HEK293 (cell line): ENCODE measurements at regions not wholly inside any gene's neighbourhood (a gene's known extent, or its start where the extent isn't known, plus 50 kb on each side); places are given as distances from the start of the nearest gene placed in this dataset.

Experiments used
- CTCF ChIA-PET: fragments of 350-600 bp; formaldehyde crosslinking; extraction: SDS; loops from one replicate; lab custom pipeline; 2021; ENCODE audit warnings: antibody characterized with exemption; lab: Yijun Ruan, JAX
- POLR2A ChIA-PET: fragments of 300-600 bp; formaldehyde crosslinking; extraction: SDS; loops from one replicate; lab custom pipeline; 2020; ENCODE audit warnings: antibody characterized with exemption, inconsistent platforms; lab: Yijun Ruan, JAX
- H3K27ac ChIP-seq: fragments of 200-500 bp; sonication (Bioruptor generic); 2 replicates; pipeline ENCODE4 v1.5.1; 2014; ENCODE audit warnings: low read depth, low read length, control low read depth, inconsistent platforms; ENCODE audit errors: extremely low read depth
- H3K36me3 ChIP-seq, 2 experiments: fragments of 200-500 bp in 1 of 2; sonication (Bioruptor generic) in 1 of 2; 1 replicate in 1 of 2; 2 replicates in 1 of 2; pipeline ENCODE4 v1.5.1; 2014 to 2017; ENCODE audit warnings: inconsistent platforms in 2 of 2, low read length in 2 of 2; ENCODE audit not compliant: control insufficient read depth in 2 of 2, insufficient read depth in 1 of 2
- H3K4me1 ChIP-seq: fragments of 200-500 bp; sonication (Bioruptor generic); 2 replicates; pipeline ENCODE4 v1.5.1; 2014; ENCODE audit warnings: mild to moderate bottlenecking, low read length, inconsistent platforms; ENCODE audit not compliant: control insufficient read depth, insufficient read depth
- H3K4me3 ChIP-seq: 2 replicates; pipeline ENCODE4 v1.5.1; 2011; ENCODE audit warnings: low read depth, mild to moderate bottlenecking, control low read depth, low read length, moderate library complexity
- H3K9me3 ChIP-seq: fragments of 200-500 bp; sonication (Bioruptor generic); 2 replicates; pipeline ENCODE4 v1.5.1; 2014; ENCODE audit warnings: low read depth, low read length, inconsistent platforms; ENCODE audit not compliant: control insufficient read depth, insufficient read depth
- BCL6B ChIP-seq: fragments of 450-650 bp; formaldehyde crosslinking; IDR thresholded peaks from 2 replicates; pipeline ENCODE4 v1.5.1; 2017; ENCODE audit warnings: missing biosample characterization, missing genetic modification characterization
- GLI4 ChIP-seq: fragments of 450-650 bp; formaldehyde crosslinking; IDR thresholded peaks from 2 replicates; pipeline ENCODE4 v1.5.1; 2016; ENCODE audit warnings: missing biosample characterization, missing genetic modification characterization
- MZF1 ChIP-seq: fragments of 450-650 bp; formaldehyde crosslinking; IDR thresholded peaks from 2 replicates; pipeline ENCODE4 v1.5.1; 2017; ENCODE audit warnings: missing biosample characterization, missing genetic modification characterization, borderline replicate concordance
- TCF7L2 ChIP-seq: IDR thresholded peaks from 2 replicates; pipeline ENCODE4 v1.6.1; 2011; ENCODE audit warnings: low read depth, mild to moderate bottlenecking, inconsistent platforms, low read length, moderate library complexity, borderline replicate concordance
- ZBTB1 ChIP-seq: fragments of 450-650 bp; formaldehyde crosslinking; IDR thresholded peaks from 2 replicates; pipeline ENCODE4 v1.5.1; 2016; ENCODE audit warnings: missing biosample characterization, missing genetic modification characterization
- ZBTB7A ChIP-seq: fragments of 450-650 bp; formaldehyde crosslinking; IDR thresholded peaks from 2 replicates; pipeline ENCODE4 v1.5.1; 2016; ENCODE audit warnings: low read depth, missing biosample characterization, missing genetic modification characterization
- ZBTB8A ChIP-seq: fragments of 450-650 bp; formaldehyde crosslinking; IDR thresholded peaks from 2 replicates; pipeline ENCODE4 v1.5.1; 2016; ENCODE audit warnings: missing biosample characterization, missing genetic modification characterization
- ZFP37 ChIP-seq: fragments of 450-650 bp; formaldehyde crosslinking; IDR thresholded peaks from 2 replicates; pipeline ENCODE4 v1.5.1; 2016; ENCODE audit warnings: missing biosample characterization, missing genetic modification characterization
- ZNF133 ChIP-seq: fragments of 450-650 bp; formaldehyde crosslinking; IDR thresholded peaks from 2 replicates; pipeline ENCODE4 v1.5.1; 2016; ENCODE audit warnings: missing biosample characterization, missing genetic modification characterization
- ZNF148 ChIP-seq: fragments of 450-650 bp; formaldehyde crosslinking; IDR thresholded peaks from 2 replicates; pipeline ENCODE4 v1.5.0; 2017; ENCODE audit warnings: missing biosample characterization, missing genetic modification characterization, borderline replicate concordance
- ZNF16 ChIP-seq: fragments of 450-650 bp; formaldehyde crosslinking; IDR thresholded peaks from 2 replicates; pipeline ENCODE4 v1.5.1; 2016; ENCODE audit warnings: low read depth, missing biosample characterization, missing genetic modification characterization
- ZNF169 ChIP-seq: fragments of 450-650 bp; formaldehyde crosslinking; IDR thresholded peaks from 2 replicates; pipeline ENCODE4 v1.5.1; 2016; ENCODE audit warnings: missing biosample characterization, missing genetic modification characterization
- ZNF18 ChIP-seq: fragments of 450-650 bp; formaldehyde crosslinking; IDR thresholded peaks from 2 replicates; pipeline ENCODE4 v1.5.1; 2016; ENCODE audit warnings: missing biosample characterization, missing genetic modification characterization
- ZNF302 ChIP-seq: fragments of 450-650 bp; formaldehyde crosslinking; IDR thresholded peaks from 2 replicates; pipeline ENCODE4 v1.5.1; 2016; ENCODE audit warnings: missing biosample characterization, missing genetic modification characterization, low read depth
- ZNF362 ChIP-seq: fragments of 450-650 bp; formaldehyde crosslinking; IDR thresholded peaks from 2 replicates; pipeline ENCODE4 v1.5.1; 2016; ENCODE audit warnings: missing biosample characterization, missing genetic modification characterization
- ZNF426 ChIP-seq: fragments of 450-650 bp; formaldehyde crosslinking; IDR thresholded peaks from 2 replicates; pipeline ENCODE4 v1.5.1; 2017; ENCODE audit warnings: missing biosample characterization, missing genetic modification characterization, mild to moderate bottlenecking, inconsistent platforms, moderate library complexity
- ZNF449 ChIP-seq: fragments of 450-650 bp; formaldehyde crosslinking; IDR thresholded peaks from 2 replicates; pipeline ENCODE4 v1.5.1; 2017; ENCODE audit warnings: missing biosample characterization, mild to moderate bottlenecking, missing genetic modification characterization, moderate library complexity
- ZNF521 ChIP-seq: fragments of 450-650 bp; formaldehyde crosslinking; IDR thresholded peaks from 2 replicates; pipeline ENCODE4 v1.5.1; 2017; ENCODE audit warnings: missing biosample characterization, mild to moderate bottlenecking, missing genetic modification characterization
- ZNF558 ChIP-seq: fragments of 450-650 bp; formaldehyde crosslinking; IDR thresholded peaks from 2 replicates; pipeline ENCODE4 v1.5.1; 2016; ENCODE audit warnings: missing biosample characterization, missing genetic modification characterization
- ZNF571 ChIP-seq: fragments of 450-650 bp; formaldehyde crosslinking; IDR thresholded peaks from 2 replicates; pipeline ENCODE4 v1.5.0; 2017; ENCODE audit warnings: missing biosample characterization, missing genetic modification characterization
- ZNF626 ChIP-seq: fragments of 450-650 bp; sonication (Bioruptor Pico); formaldehyde crosslinking; IDR thresholded peaks from 2 replicates; pipeline ENCODE4 v1.5.1; 2018; ENCODE audit warnings: missing biosample characterization, missing genetic modification characterization, inconsistent platforms
- ZNF654 ChIP-seq: fragments of 450-650 bp; formaldehyde crosslinking; IDR thresholded peaks from 2 replicates; pipeline ENCODE4 v1.5.1; 2016; ENCODE audit warnings: low read depth, missing biosample characterization, missing genetic modification characterization
- ZNF658 ChIP-seq: fragments of 450-650 bp; formaldehyde crosslinking; IDR thresholded peaks from 2 replicates; pipeline ENCODE4; 2016; ENCODE audit warnings: missing biosample characterization, missing genetic modification characterization
- ZNF791 ChIP-seq: fragments of 450-650 bp; formaldehyde crosslinking; IDR thresholded peaks from 2 replicates; pipeline ENCODE4 v1.5.1; 2016; ENCODE audit warnings: missing biosample characterization, missing genetic modification characterization
- ZNF837 ChIP-seq: fragments of 450-650 bp; formaldehyde crosslinking; IDR thresholded peaks from 2 replicates; pipeline ENCODE4 v1.5.1; 2016; ENCODE audit warnings: missing biosample characterization, missing genetic modification characterization
- ZNF843 ChIP-seq: fragments of 450-650 bp; formaldehyde crosslinking; IDR thresholded peaks from 2 replicates; pipeline ENCODE4 v1.5.1; 2016; ENCODE audit warnings: missing biosample characterization, missing genetic modification characterization

GRCh38 chr5:1952444-1953099 lies 69.8 kb upstream of the IRX4 start (continued):
- no peak for TF ChIP-seq ZNF362 (tag by site-specific recombination)
- no peak for TF ChIP-seq ZNF18 (tag by site-specific recombination)

- no peaks in the 10 kb centered on the region for H3K4me1 ChIP-seq
- no peak overlapping the region for H3K4me3 ChIP-seq
- ChIA-PET CTCF (interaction anchor here (0.6 kb wide), 1 partner anchor 37 kb away, joined by 3 read pairs; no protein-coding TSS in a partner anchor), POLR2A (no interaction called here)
- H3K36me3 ChIP-seq, result no peaks in the 10 kb centered on the region
- TF ChIP-seq ZBTB7A (tag by site-specific recombination) (no peak), MZF1 (tag by site-specific recombination) (no peak), ZBTB1 (tag by site-specific recombination) (no peak), ZNF791 (tag by site-specific recombination) (no peak), ZNF133 (tag by site-specific recombination) (no peak), ZNF302 (tag by site-specific recombination) (no peak), ZNF521 (tag by site-specific recombination) (no peak), TCF7L2 (no peak), ZNF837 (tag by site-specific recombination) (no peak), ZNF571 (tag by site-specific recombination) (no peak), ZNF16 (no peak), ZNF558 (tag by site-specific recombination) (no peak), BCL6B (tag by site-specific recombination) (no peak), ZNF626 (tag by site-specific recombination) (no peak), ZFP37 (tag by site-specific recombination) (no peak), ZNF843 (tag by site-specific recombination) (no peak)
- H3K27ac ChIP-seq, result no peak overlapping the region
- H3K9me3 ChIP-seq, result no peaks in the 10 kb centered on the region
Measured at GRCh38 chr5:1952021-1952420, 69.3 kb upstream of the IRX4 start.

- no peak overlapping the region for H3K4me3 ChIP-seq
- CTCF ChIA-PET, result no interaction called here
- H3K9me3 ChIP-seq, result no peaks in the 10 kb centered on the region
- POLR2A ChIA-PET, result no interaction called here
- H3K36me3 ChIP-seq, result no peaks in the 10 kb centered on the region
- no peaks in the 10 kb centered on the region for H3K4me1 ChIP-seq
- H3K27ac ChIP-seq, result no peak overlapping the region
- TF ChIP-seq ZNF654 (tag by site-specific recombination) (no peak), ZNF148 (0 out of 2 replicates have a peak, but pooled peaks have one; percentile 35), GLI4 (tag by site-specific recombination) (0 out of 2 replicates have a peak, but pooled peaks have one; percentile 62), ZNF169 (peak; percentile 63), ZNF449 (tag by site-specific recombination) (no peak), ZNF426 (tag by site-specific recombination) (no peak), ZNF658 (tag by site-specific recombination) (no peak), ZBTB8A (tag by site-specific recombination) (no peak)
Measured at GRCh38 chr5:1951165-1951816, 68.6 kb upstream of the IRX4 start.
